HepG2 (cell line): ENCODE measurements at regions not wholly inside any gene's neighbourhood (a gene's known extent, or its start where the extent isn't known, plus 50 kb on each side); places are given as distances from the start of the nearest gene placed in this dataset.

Experiments used
- ATAC-seq: fragments of 200-7000 bp; cut with Tn5 transposase; 3 replicates; pipeline ENCODE4 v1.9.1; 2020; ENCODE audit warnings: mild to moderate bottlenecking, moderate library complexity
- BruUV-seq: library from RNA; stranded (reverse); fragments of 400-500 nt; replicated peaks from 2 replicates; lab custom pipeline; 2021; lab: Mats Ljungman, UMichigan
- CTCF ChIA-PET: fragments of 300-600 bp; formaldehyde crosslinking; extraction: SDS; loops from one replicate; lab custom pipeline; 2021; ENCODE audit warnings: low total read pairs, inconsistent platforms, low intra/inter-chr PET ratio; lab: Yijun Ruan, JAX
- POLR2A ChIA-PET: fragments of 350-600 bp; sonication (Branson Sonifier 250); formaldehyde crosslinking; loops from one replicate; lab custom pipeline; 2020; ENCODE audit warnings: antibody characterized with exemption, inconsistent platforms; lab: Yijun Ruan, JAX
- DNase-seq: peaks from one replicate; pipeline ENCODE4 v3.0.0-alpha.2; 2015; ENCODE audit warnings: low spot score
- FAIRE-seq: peaks from 3 replicates; lab custom pipeline; 2011; peaks lifted over from hg19 to GRCh38; lab: Jason Lieb, UNC
- H2AFZ ChIP-seq: one replicate; pipeline ENCODE4 v1.6.1; 2011; ENCODE audit warnings: low read length, inconsistent platforms
- H3K27ac ChIP-seq: fragments of 300-600 bp; 3 replicates; pipeline ENCODE4 v1.8.0; 2011; ENCODE audit warnings: mixed run types, mild to moderate bottlenecking, mixed read lengths, low read length, inconsistent platforms; ENCODE audit not compliant: insufficient read depth; ENCODE audit errors: extremely low read length
- H3K27me3 ChIP-seq, 2 experiments: fragments of 200-600 bp in 1 of 2; 2 replicates in 1 of 2; 3 replicates in 1 of 2; pipeline versions ENCODE4 v1.6.0 to v1.8.0; 2011; ENCODE audit warnings: low read length in 2 of 2, mild to moderate bottlenecking in 2 of 2, moderate library complexity in 2 of 2, inconsistent platforms in 1 of 2; ENCODE audit not compliant: insufficient read depth in 2 of 2, control insufficient read depth in 1 of 2
- H3K36me3 ChIP-seq, 2 experiments: fragments of 200-600 bp in 1 of 2; replicated peaks in 1 of 2; 2 replicates in 1 of 2; 3 replicates in 1 of 2; pipeline versions ENCODE4 v1.5.1 to v1.8.0; 2011; ENCODE audit warnings: low read length in 2 of 2, inconsistent platforms in 1 of 2; ENCODE audit not compliant: insufficient read depth in 2 of 2, control insufficient read depth in 1 of 2
- H3K4me1 ChIP-seq: 2 replicates; pipeline ENCODE4 v1.5.1; 2012; ENCODE audit warnings: low read length, inconsistent platforms; ENCODE audit not compliant: insufficient read depth
- H3K4me2 ChIP-seq: 2 replicates; pipeline ENCODE4 v1.6.0; 2011; ENCODE audit warnings: low read depth, low read length, inconsistent platforms
- H3K4me3 ChIP-seq, 3 experiments: fragments of 200-600 bp in 1 of 3; sonication (generic), shearing (Covaris generic) in 1 of 3; replicated peaks in 1 of 3; 2 replicates each; pipeline ENCODE4 v1.5.1; 2011 to 2016; ENCODE audit warnings: low read length in 3 of 3, inconsistent platforms in 2 of 3, low read depth in 2 of 3, mild to moderate bottlenecking in 2 of 3, control low read depth in 1 of 3, mixed read lengths in 1 of 3; ENCODE audit not compliant: insufficient read depth in 1 of 3
- H3K79me2 ChIP-seq: one replicate; pipeline ENCODE4 v1.6.1; 2011; ENCODE audit warnings: low read length, inconsistent platforms; ENCODE audit not compliant: insufficient read depth
- H3K9ac ChIP-seq: 2 replicates; pipeline ENCODE4 v1.6.0; 2011; ENCODE audit warnings: mild to moderate bottlenecking, low read depth, low read length, inconsistent platforms; ENCODE audit not compliant: insufficient read depth
- H3K9me3 ChIP-seq: 2 replicates; pipeline ENCODE4 v1.5.1; 2012; ENCODE audit warnings: mild to moderate bottlenecking, low read length
- H4K20me1 ChIP-seq: 2 replicates; pipeline ENCODE4 v1.6.0; 2011; ENCODE audit warnings: inconsistent platforms, mild to moderate bottlenecking, low read length, moderate library complexity; ENCODE audit not compliant: insufficient read depth
- GZF1 ChIP-seq: sonication (generic); formaldehyde crosslinking; IDR thresholded peaks from 2 replicates; pipeline ENCODE4 v1.5.1; 2020; ENCODE audit warnings: mild to moderate bottlenecking, missing genetic modification reagents
- MTA3 ChIP-seq: sonication (generic); formaldehyde crosslinking; IDR thresholded peaks from 2 replicates; pipeline ENCODE4 v1.4.0; 2020; ENCODE audit warnings: missing genetic modification reagents
- ZNF318 ChIP-seq: sonication (generic); formaldehyde crosslinking; IDR thresholded peaks from 2 replicates; pipeline ENCODE4 v1.4.0; 2020; ENCODE audit warnings: mild to moderate bottlenecking, missing genetic modification reagents
- ZNF331 ChIP-seq: sonication (generic); formaldehyde crosslinking; IDR thresholded peaks from 2 replicates; pipeline ENCODE4 v1.4.0; 2020; ENCODE audit warnings: missing genetic modification reagents
- ZNF646 ChIP-seq: sonication (generic); formaldehyde crosslinking; IDR thresholded peaks from 2 replicates; pipeline ENCODE4 v1.9.0; 2021; ENCODE audit warnings: mild to moderate bottlenecking, missing genetic modification reagents
- WGBS: methylation state at CpG from one replicate; pipeline ENCODE4 v1.1.6; 2017; ENCODE audit warnings: low lambda C conversion rate; 5-methylcytosine and 5-hydroxymethylcytosine counted together
- in situ Hi-C: cut with HindIII; loops from 2 replicates; pipeline ENCODE4 v1.10.0; 2017; ENCODE audit warnings: low pct_unique_long_range_greater_than_20kb; ENCODE audit not compliant: extremely low pct_ligation_motif_present
- intact Hi-C: fragments of 100-400 bp; cut with micrococcal nuclease; formaldehyde crosslinking; loops from one replicate; pipeline ENCODE4 v1.10.0; 2022; ENCODE audit not compliant: unreplicated experiment

GRCh38 chr12:82069931-82070514 is 288.2 kb downstream of the CCDC59 start (continued):
- TF ChIP-seq ZNF318 (CRISPR knock-in tag) = no peak

- Histone ChIP-seq H3K36me3 (no peaks in the 10 kb centered on the region), H3K4me3 (no peak overlapping the region), H2AFZ (no peak overlapping the region), H4K20me1 (no peaks in the 10 kb centered on the region), H3K27ac (no peak overlapping the region), H3K9me3 (peaks cover 29% of the 10 kb centered on the region), H3K9ac (no peak overlapping the region), H3K27me3 (no peaks in the 10 kb centered on the region), H3K4me2 (no peak overlapping the region), H3K79me2 (no peaks in the 10 kb centered on the region), H3K4me1 (no peaks in the 10 kb centered on the region)
- no peak for DNase-seq
- FAIRE-seq = no peak
- ChIA-PET POLR2A (no interaction called here), CTCF (no interaction called here)
- intact Hi-C loops (no loop called here), in situ Hi-C loops (no loop called here)
- WGBS = 0% methylated on average over 3 of the region's 3 CpGs
- no TSS peak for BruUV-seq
- no peak for ATAC-seq
- TF ChIP-seq GZF1 (CRISPR knock-in tag) (no peak), ZNF331 (no peak), MTA3 (CRISPR knock-in tag) (no peak), ZNF646 (CRISPR knock-in tag) (no peak)
Measured at GRCh38 chr12:82058197-82058596, 299.0 kb upstream of the PPFIA2 start.
